ENCODE measurements at regions not wholly inside any gene's neighbourhood (a gene's known extent, or its start where the extent isn't known, plus 50 kb on each side); places are given as distances from the start of the nearest gene placed in this dataset.

DNA sequence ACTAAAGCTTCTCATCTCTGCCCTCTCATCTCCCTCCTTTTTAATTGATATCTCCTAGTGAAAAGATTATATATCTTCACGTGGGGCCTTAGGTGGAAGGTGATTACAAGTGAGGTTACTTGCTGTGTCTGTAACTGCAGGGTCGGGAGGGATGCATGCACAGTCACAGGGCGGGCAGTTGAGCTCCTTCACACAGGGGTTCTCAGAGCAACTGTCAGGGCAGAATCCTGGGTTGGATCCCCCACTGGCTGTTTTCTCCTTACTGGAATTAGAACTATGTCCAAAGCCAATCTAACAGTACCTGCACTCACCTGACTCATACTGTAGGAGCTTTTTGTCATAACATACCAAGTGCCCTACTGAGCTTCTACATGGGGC lies 141.1 kb downstream of the AASDH start:
- H2AFZ ChIP-seq: no peak overlapping the region
- H3K36me3 ChIP-seq (ENCODE audit: low read depth): no peaks in the 10 kb centered on the region
- intact Hi-C loops (cut with micrococcal nuclease; ENCODE audit: unreplicated experiment): no loop called here
- H3K4me2 ChIP-seq: no peak overlapping the region
- ChIA-PET CTCF (interaction anchor here (0.7 kb wide), 1 partner anchor 141 kb away, joined by 3 read pairs; the partner anchor contains the start of gene AASDH), POLR2A (ENCODE audit: unreplicated experiment) (no interaction called here)
- BruUV-seq (replicated peaks): no TSS peak
- H3K27me3 ChIP-seq (ENCODE audit: insufficient read depth, low read depth): no peaks in the 10 kb centered on the region
- no peaks in the 10 kb centered on the region for H3K9me3 ChIP-seq (ENCODE audit: insufficient read depth, low read depth)
- H3K9me2 ChIP-seq (ENCODE audit: insufficient read depth): no peaks in the 10 kb centered on the region
- H4K20me1 ChIP-seq (ENCODE audit: insufficient read depth): no peaks in the 10 kb centered on the region
- DNase-seq: no peak
- no peaks in the 10 kb centered on the region for H3K79me2 ChIP-seq (ENCODE audit: low read depth)
- no peaks in the 10 kb centered on the region for H3K4me1 ChIP-seq (replicated peaks; ENCODE audit: insufficient read depth)
- H3K27ac ChIP-seq: no peak overlapping the region
- no peak overlapping the region for H3K4me3 ChIP-seq
- no peaks in the 10 kb centered on the region for H3F3A ChIP-seq (ENCODE audit: insufficient read depth, low read depth)
- TF ChIP-seq, protein P1, sequence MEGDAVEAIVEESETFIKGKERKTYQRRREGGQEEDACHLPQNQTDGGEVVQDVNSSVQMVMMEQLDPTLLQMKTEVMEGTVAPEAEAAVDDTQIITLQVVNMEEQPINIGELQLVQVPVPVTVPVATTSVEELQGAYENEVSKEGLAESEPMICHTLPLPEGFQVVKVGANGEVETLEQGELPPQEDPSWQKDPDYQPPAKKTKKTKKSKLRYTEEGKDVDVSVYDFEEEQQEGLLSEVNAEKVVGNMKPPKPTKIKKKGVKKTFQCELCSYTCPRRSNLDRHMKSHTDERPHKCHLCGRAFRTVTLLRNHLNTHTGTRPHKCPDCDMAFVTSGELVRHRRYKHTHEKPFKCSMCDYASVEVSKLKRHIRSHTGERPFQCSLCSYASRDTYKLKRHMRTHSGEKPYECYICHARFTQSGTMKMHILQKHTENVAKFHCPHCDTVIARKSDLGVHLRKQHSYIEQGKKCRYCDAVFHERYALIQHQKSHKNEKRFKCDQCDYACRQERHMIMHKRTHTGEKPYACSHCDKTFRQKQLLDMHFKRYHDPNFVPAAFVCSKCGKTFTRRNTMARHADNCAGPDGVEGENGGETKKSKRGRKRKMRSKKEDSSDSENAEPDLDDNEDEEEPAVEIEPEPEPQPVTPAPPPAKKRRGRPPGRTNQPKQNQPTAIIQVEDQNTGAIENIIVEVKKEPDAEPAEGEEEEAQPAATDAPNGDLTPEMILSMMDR (conservative IDR thresholded peaks at IDR 0.05): no peak
- TF ChIP-seq EZH2 (IDR thresholded peaks at IDR 0.05; ENCODE audit: low read depth): no peak

DNA sequence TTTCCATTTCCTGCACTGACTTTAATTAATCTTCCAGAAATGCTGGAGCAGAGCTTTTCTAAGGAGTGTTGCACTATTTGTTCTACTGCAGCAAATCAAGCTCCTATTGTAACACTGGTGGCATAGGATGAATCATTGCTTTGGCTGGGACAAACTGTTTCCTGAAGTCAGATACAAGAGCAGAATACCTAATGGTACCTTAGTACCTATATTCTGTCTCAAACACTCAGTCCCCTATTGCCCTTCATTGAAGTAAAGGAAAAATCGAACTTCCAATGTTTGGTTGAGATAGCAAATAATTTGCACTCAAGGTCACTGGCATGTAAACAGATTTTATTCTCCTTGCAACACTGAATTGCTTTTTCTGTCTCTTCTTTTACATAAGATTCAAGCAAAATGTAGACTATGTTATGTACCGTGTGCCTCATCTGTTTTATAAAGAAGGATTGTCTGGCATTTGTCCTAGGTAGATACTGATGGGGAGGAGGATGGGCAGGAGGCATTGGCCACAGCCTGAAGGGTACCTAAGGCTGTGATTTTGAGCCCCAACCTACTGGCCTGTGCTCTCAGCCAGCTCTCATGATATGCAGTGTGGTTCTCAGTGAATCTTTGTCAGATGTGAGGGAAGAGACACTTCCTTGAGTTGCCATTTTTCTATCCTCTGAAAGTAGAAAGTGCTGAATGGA lies 141.6 kb downstream of the AASDH start:
- CTCF ChIA-PET: interaction anchor here (0.7 kb wide), 1 partner anchor 142 kb away, joined by 3 read pairs; the partner anchor contains the start of gene AASDH
- BruUV-seq (replicated peaks): no TSS peak

DNA sequence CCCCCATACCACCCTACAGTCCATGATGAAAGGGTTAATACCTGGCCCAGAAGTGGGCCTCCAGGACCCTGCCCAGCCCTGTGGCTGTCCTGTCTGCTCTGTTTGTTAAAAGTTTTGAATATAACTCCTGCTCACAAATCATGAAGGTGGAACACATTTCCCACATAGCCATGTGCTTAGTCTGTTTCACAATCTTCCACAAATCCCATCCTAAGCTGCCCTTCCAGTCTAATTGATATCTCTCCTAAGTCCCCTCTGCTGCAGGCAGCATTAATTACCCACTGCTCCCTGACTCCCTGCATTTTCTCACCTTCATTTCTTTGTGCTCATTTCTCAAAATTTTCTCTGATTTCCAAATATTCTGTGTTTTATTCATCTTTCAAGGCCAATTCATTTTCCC lies 142.6 kb downstream of the AASDH start:
- Histone ChIP-seq H3K4me1 (replicated peaks; ENCODE audit: insufficient read depth) (no peaks in the 10 kb centered on the region), H2AFZ (no peak overlapping the region), H3K4me2 (no peak overlapping the region), H3K9me3 (ENCODE audit: insufficient read depth, low read depth) (no peaks in the 10 kb centered on the region), H4K20me1 (ENCODE audit: insufficient read depth) (no peaks in the 10 kb centered on the region), H3K36me3 (ENCODE audit: low read depth) (no peaks in the 10 kb centered on the region), H3F3A (ENCODE audit: insufficient read depth, low read depth) (no peaks in the 10 kb centered on the region), H3K9me2 (ENCODE audit: insufficient read depth) (no peaks in the 10 kb centered on the region), H3K79me2 (ENCODE audit: low read depth) (no peaks in the 10 kb centered on the region), H3K4me3 (no peak overlapping the region), H3K27me3 (ENCODE audit: insufficient read depth, low read depth) (no peaks in the 10 kb centered on the region), H3K27ac (no peak overlapping the region)
- no peak for DNase-seq
- ChIA-PET POLR2A (ENCODE audit: unreplicated experiment) (no interaction called here), CTCF (no interaction called here)
- BruUV-seq (replicated peaks): no TSS peak
- intact Hi-C loops (cut with micrococcal nuclease; ENCODE audit: unreplicated experiment): no loop called here
- no peak for TF ChIP-seq EZH2 (IDR thresholded peaks at IDR 0.05; ENCODE audit: low read depth)
- TF ChIP-seq, protein P1 (conservative IDR thresholded peaks at IDR 0.05): no peak

More for the DNA sequence above, 141.6 kb downstream of the AASDH start:
- Histone ChIP-seq H3K27ac (no peak overlapping the region), H3K9me2 (ENCODE audit: insufficient read depth) (no peaks in the 10 kb centered on the region), H3K4me3 (no peak overlapping the region), H3K9me3 (ENCODE audit: insufficient read depth, low read depth) (no peaks in the 10 kb centered on the region), H3K79me2 (ENCODE audit: low read depth) (no peaks in the 10 kb centered on the region), H3K27me3 (ENCODE audit: insufficient read depth, low read depth) (no peaks in the 10 kb centered on the region), H3K4me1 (replicated peaks; ENCODE audit: insufficient read depth) (no peaks in the 10 kb centered on the region), H3F3A (ENCODE audit: insufficient read depth, low read depth) (no peaks in the 10 kb centered on the region), H2AFZ (no peak overlapping the region), H3K4me2 (no peak overlapping the region), H4K20me1 (ENCODE audit: insufficient read depth) (no peaks in the 10 kb centered on the region), H3K36me3 (ENCODE audit: low read depth) (no peaks in the 10 kb centered on the region)
- POLR2A ChIA-PET (ENCODE audit: unreplicated experiment): interaction anchor here (0.6 kb wide), 1 partner anchor 116 kb away, joined by 3 read pairs; no protein-coding TSS in a partner anchor
- intact Hi-C loops (cut with micrococcal nuclease; ENCODE audit: unreplicated experiment): no loop called here
- DNase-seq: no peak
- TF ChIP-seq EZH2 (IDR thresholded peaks at IDR 0.05; ENCODE audit: low read depth): no peak
- TF ChIP-seq, protein P1 (conservative IDR thresholded peaks at IDR 0.05): no peak
